ENCODE measurements at regions not wholly inside any gene's neighbourhood (a gene's known extent, or its start where the extent isn't known, plus 50 kb on each side); places are given as distances from the start of the nearest gene placed in this dataset.

- DNase-seq, result no peak
- H3K27ac ChIP-seq, result no peak overlapping the region
- no peak overlapping the region for H3K4me3 ChIP-seq
- intact Hi-C loops (cut with DNase I), result no loop called here
- ATAC-seq, result no peak
- no peaks in the 10 kb centered on the region for H3K9me3 ChIP-seq
- no peaks in the 10 kb centered on the region for H3K4me1 ChIP-seq
- no peak for TF ChIP-seq CTCF (IDR thresholded peaks at IDR 0.05)
- no peaks in the 10 kb centered on the region for H3K36me3 ChIP-seq
- no peaks in the 10 kb centered on the region for H3K27me3 ChIP-seq
Measured at GRCh38 chr12:67539946-67540345, 108.6 kb upstream of the DYRK2 start.

GRCh38 chr12:67540920-67541624, 107.5 kb upstream of the DYRK2 start:
- no peak overlapping the region for H3K4me3 ChIP-seq
- no peak overlapping the region for H3K27ac ChIP-seq
- intact Hi-C loops (cut with DNase I), result no loop called here
- ATAC-seq (no peak), DNase-seq (no peak)
- TF ChIP-seq CTCF (IDR thresholded peaks at IDR 0.05), result no peak
- H3K4me1 ChIP-seq, result no peaks in the 10 kb centered on the region
- H3K36me3 ChIP-seq, result no peaks in the 10 kb centered on the region
- no peaks in the 10 kb centered on the region for H3K27me3 ChIP-seq
- no peaks in the 10 kb centered on the region for H3K9me3 ChIP-seq

- Histone ChIP-seq H3K27ac (no peak overlapping the region), H3K4me1 (no peaks in the 10 kb centered on the region), H3K27me3 (no peaks in the 10 kb centered on the region), H3K4me3 (no peak overlapping the region), H3K36me3 (no peaks in the 10 kb centered on the region), H3K9me3 (no peaks in the 10 kb centered on the region)
- no peak for DNase-seq
- intact Hi-C loops (cut with DNase I), result no loop called here
- no peak for ATAC-seq
- TF ChIP-seq CTCF (IDR thresholded peaks at IDR 0.05), result no peak
Measured at GRCh38 chr12:67541625-67541991, 106.9 kb upstream of the DYRK2 start.

- TF ChIP-seq CTCF (IDR thresholded peaks at IDR 0.05), result no peak
Measured at GRCh38 chr12:67543021-67543770, 105.3 kb upstream of the DYRK2 start.

GRCh38 chr12:67545298-67545697, 103.2 kb upstream of the DYRK2 start:
- Histone ChIP-seq H3K4me1 (no peaks in the 10 kb centered on the region), H3K36me3 (no peaks in the 10 kb centered on the region), H3K27me3 (no peaks in the 10 kb centered on the region), H3K4me3 (no peak overlapping the region), H3K27ac (no peak overlapping the region), H3K9me3 (no peaks in the 10 kb centered on the region)
- intact Hi-C loops (cut with DNase I), result no loop called here
- DNase-seq (no peak), ATAC-seq (no peak)
- TF ChIP-seq CTCF (IDR thresholded peaks at IDR 0.05), result no peak

More at GRCh38 chr12:67543021-67543770, 105.3 kb upstream of the DYRK2 start:
- DNase-seq, result no peak
- ATAC-seq, result no peak
- Histone ChIP-seq H3K9me3 (no peaks in the 10 kb centered on the region), H3K36me3 (no peaks in the 10 kb centered on the region), H3K4me1 (no peaks in the 10 kb centered on the region), H3K27me3 (no peaks in the 10 kb centered on the region), H3K4me3 (no peak overlapping the region), H3K27ac (no peak overlapping the region)
- intact Hi-C loops (cut with DNase I), result no loop called here

Measured in upper lobe of right lung (tissue), 1 donor.